Activated T-helper 17 cell treated with anti-CD3 and anti-CD28 coated beads, Interleukin-2, amount 50 U/mL, for 72 hours (primary cell): ENCODE measurements at regions not wholly inside any gene's neighbourhood (a gene's known extent, or its start where the extent isn't known, plus 50 kb on each side); places are given as distances from the start of the nearest gene placed in this dataset.
"Not testable (repeated sequence)": the region's sequence is repeated elsewhere in the genome, so short reads cannot be mapped to it uniquely, and the experiment has no call there.

Experiments used
- ATAC-seq: fragments of 150-1000 bp; cut with Tn5 transposase; replicated peaks from 2 replicates; pipeline ENCODE4 v1.10.0; 2021; ENCODE audit warnings: mild to moderate bottlenecking, moderate library complexity
- H3K27ac Mint-ChIP-seq: one replicate; pipeline ENCODE4 v1.8.0; 2022; ENCODE audit warnings: mixed read lengths
- H3K27me3 Mint-ChIP-seq: one replicate; pipeline ENCODE4 v1.8.0; 2022; ENCODE audit warnings: mixed read lengths
- H3K36me3 Mint-ChIP-seq: one replicate; pipeline ENCODE4 v1.8.0; 2022; ENCODE audit warnings: low read depth, mild to moderate bottlenecking, mixed read lengths
- H3K4me1 Mint-ChIP-seq: one replicate; pipeline ENCODE4 v1.8.0; 2022; ENCODE audit warnings: mixed read lengths
- H3K4me3 Mint-ChIP-seq: one replicate; pipeline ENCODE4 v1.8.0; 2022; ENCODE audit warnings: mild to moderate bottlenecking, mixed read lengths
- H3K9me3 Mint-ChIP-seq: one replicate; pipeline ENCODE4 v1.8.0; 2022; ENCODE audit warnings: mixed read lengths

DNA sequence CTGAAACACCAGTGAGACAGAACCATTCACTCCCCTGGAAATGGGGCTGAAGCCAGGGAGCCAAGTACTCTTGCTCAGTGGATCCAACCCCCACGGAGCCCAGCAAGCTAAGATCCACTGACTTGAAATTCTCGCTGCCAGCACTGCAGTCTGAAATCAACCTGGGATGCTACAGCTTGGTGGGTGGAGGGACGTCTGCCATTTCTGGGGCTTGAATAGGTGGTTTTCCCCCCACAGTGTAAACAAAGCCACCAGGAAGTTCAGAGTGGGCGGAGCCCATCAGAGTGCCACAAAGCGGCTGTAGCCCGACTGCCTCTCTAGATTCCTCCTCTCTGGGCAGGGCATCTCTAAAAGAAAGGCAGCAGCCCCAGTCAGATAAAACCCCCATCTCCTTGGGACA lies 292.8 kb downstream of the LNPK start:
- no peaks in the 10 kb centered on the region for H3K36me3 Mint-ChIP-seq

DNA sequence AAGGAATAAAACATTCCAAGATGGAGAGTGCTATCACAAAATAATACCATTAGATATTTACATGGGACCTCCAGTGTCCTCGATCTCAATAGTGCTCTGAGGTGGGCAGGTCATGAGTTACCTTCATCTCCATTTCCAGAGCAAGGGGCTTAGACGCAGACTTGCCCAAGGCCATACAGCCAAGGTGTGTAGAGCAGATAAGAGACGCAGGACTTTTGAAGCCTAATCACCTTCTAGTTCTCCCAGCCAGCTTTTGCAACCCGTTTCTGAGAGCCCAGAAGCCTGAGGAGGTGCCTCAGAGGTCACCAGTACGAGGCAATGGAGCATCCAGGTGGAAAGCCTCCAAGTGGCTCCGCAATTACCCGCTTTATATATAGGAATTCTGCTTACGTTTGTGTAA lies 294.7 kb downstream of the LNPK start:
- Mint-ChIP-seq H3K27ac (no peak overlapping the region), H3K36me3 (no peaks in the 10 kb centered on the region), H3K4me3 (no peak overlapping the region), H3K4me1 (no peaks in the 10 kb centered on the region), H3K9me3 (no peaks in the 10 kb centered on the region), H3K27me3 (peaks cover 26% of the 10 kb centered on the region)
- ATAC-seq, result no peak

More for the DNA sequence above, 292.8 kb downstream of the LNPK start:
- Mint-ChIP-seq H3K27me3 (peaks cover 28% of the 10 kb centered on the region), H3K4me1 (no peaks in the 10 kb centered on the region), H3K9me3 (no peaks in the 10 kb centered on the region), H3K27ac (no peak overlapping the region), H3K4me3 (no peak overlapping the region)
- no peak for ATAC-seq

DNA sequence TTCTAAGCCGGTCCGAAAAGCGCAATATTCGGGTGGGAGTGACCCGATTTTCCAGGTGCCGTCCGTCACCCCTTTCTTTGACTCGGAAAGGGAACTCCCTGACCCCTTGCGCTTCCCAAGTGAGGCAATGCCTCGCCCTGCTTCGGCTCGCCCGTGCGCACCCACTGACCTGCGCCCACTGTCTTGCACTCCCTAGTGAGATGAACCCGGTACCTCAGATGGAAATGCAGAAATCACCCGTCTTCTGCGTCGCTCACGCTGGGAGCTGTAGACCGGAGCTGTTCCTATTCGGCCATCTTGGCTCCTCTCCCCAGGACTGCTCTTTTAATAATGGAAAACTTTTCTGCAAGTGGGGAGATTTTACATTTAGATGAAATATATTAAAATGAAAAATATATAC lies 297.5 kb downstream of the LNPK start:
- H3K27ac Mint-ChIP-seq, result not testable (repeated sequence)
- peaks cover 15% of the 10 kb centered on the region for H3K27me3 Mint-ChIP-seq

DNA sequence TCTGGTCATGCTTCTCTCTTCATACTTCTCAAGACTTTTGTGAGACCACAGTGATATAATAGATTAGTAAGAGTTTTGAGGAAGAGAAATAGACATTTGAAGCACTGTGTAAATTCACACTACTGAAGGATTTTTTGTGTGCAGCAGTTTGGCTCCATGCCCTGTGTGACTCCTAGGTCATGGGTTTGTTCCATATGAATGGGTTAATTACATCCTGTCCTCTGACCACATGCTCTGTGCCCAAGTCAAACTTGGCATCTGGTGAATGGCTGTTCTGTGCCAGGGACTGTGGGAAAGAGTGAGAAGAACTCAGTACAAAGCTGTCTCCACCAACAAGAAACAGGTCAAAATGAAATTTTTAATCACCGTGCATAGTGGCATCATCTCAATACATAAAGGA lies 304.0 kb downstream of the LNPK start:
- Mint-ChIP-seq H3K4me3 (no peak overlapping the region), H3K27ac (no peak overlapping the region), H3K36me3 (no peaks in the 10 kb centered on the region), H3K4me1 (no peaks in the 10 kb centered on the region), H3K27me3 (peaks cover 29% of the 10 kb centered on the region), H3K9me3 (no peaks in the 10 kb centered on the region)
- no peak for ATAC-seq

More for the DNA sequence above, 297.5 kb downstream of the LNPK start:
- not testable (repeated sequence) for H3K9me3 Mint-ChIP-seq, ATAC-seq, H3K4me1 Mint-ChIP-seq, H3K4me3 Mint-ChIP-seq, H3K36me3 Mint-ChIP-seq

DNA sequence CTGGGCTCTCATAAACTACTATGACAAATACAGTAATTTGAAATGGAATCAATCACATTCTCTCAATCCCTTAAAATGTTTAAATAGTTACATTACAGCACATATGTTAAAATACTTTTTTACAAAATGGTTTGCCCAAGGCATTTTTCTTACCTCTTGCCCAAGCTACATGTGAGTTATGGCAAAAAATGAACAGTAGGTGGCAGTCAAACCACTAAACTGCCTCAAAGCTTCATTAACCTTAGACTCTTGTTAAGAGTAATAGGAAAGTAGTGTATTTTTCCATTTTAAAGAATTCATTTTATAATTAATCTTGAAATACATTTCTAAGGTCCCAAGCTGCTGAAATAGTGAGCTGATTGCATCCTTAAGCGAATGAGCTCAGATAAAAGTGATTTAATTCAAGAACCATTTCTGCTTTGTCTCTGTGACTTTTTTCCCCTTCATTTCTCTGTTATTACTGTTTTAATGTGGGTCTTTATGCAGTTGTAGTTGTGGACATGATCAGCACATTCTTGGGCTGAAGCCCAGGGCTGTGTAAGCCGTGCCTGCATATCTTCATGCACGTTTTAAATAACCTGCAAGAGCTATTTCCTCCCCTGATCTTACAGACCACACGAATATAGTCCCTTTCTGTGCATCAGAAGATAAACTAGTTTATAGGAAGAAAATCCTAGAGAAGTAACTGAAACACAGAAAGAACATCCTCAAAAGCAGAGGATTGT lies 311.8 kb downstream of the LNPK start:
- H3K36me3 Mint-ChIP-seq, result no peaks in the 10 kb centered on the region
- peaks cover 17% of the 10 kb centered on the region for H3K27me3 Mint-ChIP-seq
- no peak overlapping the region for H3K4me3 Mint-ChIP-seq
- H3K9me3 Mint-ChIP-seq, result no peaks in the 10 kb centered on the region
- H3K27ac Mint-ChIP-seq, result no peak overlapping the region
- H3K4me1 Mint-ChIP-seq, result no peaks in the 10 kb centered on the region
- no peak for ATAC-seq

DNA sequence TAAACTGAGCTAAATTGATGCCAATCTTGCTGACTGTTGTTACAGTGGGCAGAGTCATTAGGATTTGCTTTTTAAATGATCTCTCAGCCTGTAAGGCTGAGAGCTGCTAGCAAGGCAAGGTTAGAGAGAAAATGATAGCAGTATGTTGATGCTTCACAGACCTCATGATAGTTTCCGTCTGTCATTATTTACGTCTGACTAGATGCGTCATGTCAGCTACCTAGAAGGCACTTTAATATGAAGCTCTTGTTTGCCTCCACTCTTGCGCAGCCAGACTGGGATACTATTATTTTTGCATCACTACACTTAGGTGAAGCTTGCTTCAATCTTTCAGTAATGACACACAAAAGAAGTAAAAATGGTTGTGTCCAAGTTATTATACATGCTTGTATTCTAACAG lies 313.8 kb downstream of the LNPK start:
- Mint-ChIP-seq H3K27ac (no peak overlapping the region), H3K4me1 (no peaks in the 10 kb centered on the region), H3K9me3 (no peaks in the 10 kb centered on the region), H3K4me3 (no peak overlapping the region), H3K36me3 (no peaks in the 10 kb centered on the region), H3K27me3 (peaks cover 23% of the 10 kb centered on the region)
- no peak for ATAC-seq

DNA sequence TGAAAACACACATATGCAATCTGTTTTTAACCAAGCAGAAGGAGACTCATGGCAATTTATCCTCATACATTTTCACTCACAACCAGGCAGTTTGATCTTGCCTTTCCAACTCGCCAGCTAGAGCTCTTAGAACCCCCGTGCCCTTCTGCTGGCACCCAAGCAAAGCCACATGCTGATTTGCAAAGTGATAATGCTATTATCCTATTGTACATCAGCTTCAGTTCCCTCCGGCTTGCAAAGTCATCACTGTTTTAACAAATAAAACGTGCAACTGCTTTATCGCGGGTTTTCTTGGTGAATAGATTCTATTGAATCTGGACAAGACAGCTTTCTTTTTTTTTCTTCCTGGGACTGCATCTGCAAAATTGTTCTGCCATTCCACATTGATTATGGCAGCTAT lies 314.6 kb downstream of the LNPK start:
- Mint-ChIP-seq H3K4me3 (no peak overlapping the region), H3K36me3 (no peaks in the 10 kb centered on the region), H3K27me3 (peaks cover 23% of the 10 kb centered on the region), H3K27ac (no peak overlapping the region), H3K9me3 (no peaks in the 10 kb centered on the region), H3K4me1 (no peaks in the 10 kb centered on the region)
- ATAC-seq, result no peak

DNA sequence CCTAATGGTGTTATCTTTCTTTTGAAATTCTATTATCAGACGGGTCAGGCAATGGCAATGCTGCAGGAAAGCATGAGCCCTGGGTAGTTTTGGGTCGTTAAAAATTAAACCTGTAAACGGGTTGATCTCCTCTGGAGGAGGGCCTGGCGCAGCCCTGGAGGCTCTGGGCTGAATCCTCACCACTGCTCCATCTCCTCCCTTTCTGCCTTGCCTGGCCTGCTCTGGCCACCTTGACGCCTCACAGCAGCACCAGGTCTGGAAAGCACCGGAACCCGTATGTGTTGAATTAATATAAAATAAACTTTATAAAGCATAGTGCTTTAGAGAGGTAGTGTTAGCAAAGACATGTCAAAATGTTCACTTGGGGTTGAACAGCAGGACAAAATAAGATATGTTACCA lies 316.1 kb downstream of the LNPK start:
- Mint-ChIP-seq H3K4me1 (no peaks in the 10 kb centered on the region), H3K27me3 (peaks cover 21% of the 10 kb centered on the region), H3K27ac (no peak overlapping the region), H3K9me3 (no peaks in the 10 kb centered on the region), H3K4me3 (no peak overlapping the region), H3K36me3 (no peaks in the 10 kb centered on the region)
- no peak for ATAC-seq

DNA sequence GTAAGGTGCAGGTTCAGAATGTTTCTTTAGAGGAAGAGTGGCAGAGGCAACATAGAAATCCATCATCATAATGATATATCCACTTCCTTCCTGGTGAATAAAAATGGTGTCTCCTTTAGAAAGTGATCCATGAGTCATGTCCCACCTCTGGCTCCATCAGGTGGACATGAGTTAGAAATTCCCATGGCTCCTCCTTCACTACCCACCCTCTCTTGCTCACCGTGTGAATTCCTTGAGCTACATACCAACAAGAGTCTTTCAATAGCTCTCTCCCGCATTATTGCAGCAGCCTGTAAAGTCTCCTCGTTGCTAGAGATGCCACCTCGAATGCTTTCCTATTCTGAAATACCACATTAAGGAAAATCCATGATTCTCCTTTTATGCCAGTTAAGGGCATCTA lies 317.6 kb downstream of the LNPK start:
- Mint-ChIP-seq H3K4me1 (no peaks in the 10 kb centered on the region), H3K36me3 (no peaks in the 10 kb centered on the region), H3K9me3 (no peaks in the 10 kb centered on the region), H3K4me3 (no peak overlapping the region), H3K27ac (no peak overlapping the region), H3K27me3 (peaks cover 21% of the 10 kb centered on the region)
- ATAC-seq, result no peak

DNA sequence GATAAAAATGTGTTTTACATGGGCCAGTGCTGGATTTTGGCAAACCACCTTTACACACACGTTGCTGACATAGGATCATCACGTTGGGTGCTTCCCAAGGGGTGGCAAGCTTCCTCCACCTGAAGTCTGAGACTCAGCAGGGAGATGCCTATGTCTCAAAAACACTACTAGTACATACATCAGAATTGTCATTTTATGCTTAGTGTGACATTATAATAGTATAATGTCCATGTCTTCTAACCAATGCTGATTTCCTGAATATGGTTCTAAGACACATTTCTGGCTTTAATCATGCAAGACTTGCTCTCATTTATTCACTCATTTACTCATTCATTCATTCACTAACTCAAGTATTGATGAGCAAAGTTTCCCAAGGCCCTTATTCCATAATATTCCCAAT lies 322.3 kb downstream of the LNPK start:
- ATAC-seq, result no peak
- H3K27me3 Mint-ChIP-seq, result peaks cover 17% of the 10 kb centered on the region
- no peaks in the 10 kb centered on the region for H3K4me1 Mint-ChIP-seq

DNA sequence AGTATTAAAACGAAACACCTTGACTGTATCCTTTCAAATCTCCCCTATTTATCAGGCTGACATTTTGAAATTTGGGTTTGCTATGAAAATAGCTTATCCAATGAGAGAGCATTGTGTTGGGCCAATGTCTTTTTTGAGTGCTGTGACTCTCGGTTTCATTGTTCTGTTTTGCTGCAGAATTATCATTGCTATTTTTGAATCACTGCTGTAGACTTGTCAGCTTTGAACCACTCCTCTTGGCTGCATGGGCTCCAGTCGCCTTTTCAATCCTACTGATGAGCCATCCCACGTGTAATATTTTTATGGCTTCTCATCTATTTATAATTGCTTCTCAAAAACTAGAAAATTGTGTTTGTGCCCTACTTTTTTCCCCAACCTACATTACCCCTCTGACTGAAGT lies 322.8 kb downstream of the LNPK start:
- Mint-ChIP-seq H3K27ac (no peak overlapping the region), H3K36me3 (no peaks in the 10 kb centered on the region)

More for the DNA sequence above, 322.3 kb downstream of the LNPK start:
- Mint-ChIP-seq H3K4me3 (no peak overlapping the region), H3K27ac (no peak overlapping the region), H3K9me3 (no peaks in the 10 kb centered on the region), H3K36me3 (no peaks in the 10 kb centered on the region)

DNA sequence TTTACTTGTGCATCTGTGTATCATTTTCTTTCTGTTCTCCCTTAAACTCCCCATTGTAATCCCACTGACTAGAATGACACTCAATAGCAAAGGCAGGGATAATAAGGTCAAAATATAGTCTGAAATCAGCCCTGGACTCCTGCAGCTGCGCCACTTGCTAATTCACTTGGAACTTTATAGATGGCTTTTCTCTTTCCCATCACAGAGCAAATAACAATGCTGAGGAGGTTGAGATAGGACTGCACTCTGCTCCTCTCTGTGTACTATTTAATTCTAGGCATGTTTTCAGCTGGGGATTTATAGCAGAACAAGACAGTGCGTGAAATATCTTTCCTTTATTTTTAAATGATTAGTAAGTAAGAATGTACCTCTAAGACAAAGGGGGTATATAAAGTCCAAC lies 324.2 kb downstream of the LNPK start:
- H3K27me3 Mint-ChIP-seq, result peaks cover 11% of the 10 kb centered on the region
- H3K36me3 Mint-ChIP-seq, result no peaks in the 10 kb centered on the region
- no peaks in the 10 kb centered on the region for H3K9me3 Mint-ChIP-seq
- no peak for ATAC-seq
- no peak overlapping the region for H3K4me3 Mint-ChIP-seq
- H3K4me1 Mint-ChIP-seq, result no peaks in the 10 kb centered on the region
- no peak overlapping the region for H3K27ac Mint-ChIP-seq

More for the DNA sequence above, 322.8 kb downstream of the LNPK start:
- Mint-ChIP-seq H3K4me1 (no peaks in the 10 kb centered on the region), H3K9me3 (no peaks in the 10 kb centered on the region), H3K4me3 (no peak overlapping the region), H3K27me3 (peaks cover 17% of the 10 kb centered on the region)
- ATAC-seq, result no peak

DNA sequence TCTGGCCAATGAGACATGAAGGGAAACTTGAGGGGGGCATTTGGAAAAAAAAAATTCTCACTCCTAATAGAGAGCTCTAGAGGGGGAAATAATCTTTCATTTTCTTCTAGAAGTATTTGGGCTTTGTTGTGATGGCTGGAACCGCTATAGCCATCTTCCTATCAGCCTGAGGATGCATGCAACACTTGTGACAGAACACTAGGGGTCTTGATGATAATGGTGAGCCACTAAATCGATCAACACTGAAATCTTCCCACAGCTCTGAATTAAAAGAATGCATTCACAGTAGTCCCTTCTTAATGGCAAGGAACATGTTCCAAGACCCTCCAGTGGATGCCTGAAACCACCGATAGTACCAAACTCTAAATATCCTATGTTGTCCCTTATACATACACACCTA lies 325.3 kb downstream of the LNPK start:
- H3K9me3 Mint-ChIP-seq, result peaks cover 4% of the 10 kb centered on the region
- no peak for ATAC-seq
- H3K4me3 Mint-ChIP-seq, result no peak overlapping the region
- H3K27ac Mint-ChIP-seq, result no peak overlapping the region
- peaks cover 20% of the 10 kb centered on the region for H3K27me3 Mint-ChIP-seq
- no peaks in the 10 kb centered on the region for H3K36me3 Mint-ChIP-seq
- no peaks in the 10 kb centered on the region for H3K4me1 Mint-ChIP-seq

DNA sequence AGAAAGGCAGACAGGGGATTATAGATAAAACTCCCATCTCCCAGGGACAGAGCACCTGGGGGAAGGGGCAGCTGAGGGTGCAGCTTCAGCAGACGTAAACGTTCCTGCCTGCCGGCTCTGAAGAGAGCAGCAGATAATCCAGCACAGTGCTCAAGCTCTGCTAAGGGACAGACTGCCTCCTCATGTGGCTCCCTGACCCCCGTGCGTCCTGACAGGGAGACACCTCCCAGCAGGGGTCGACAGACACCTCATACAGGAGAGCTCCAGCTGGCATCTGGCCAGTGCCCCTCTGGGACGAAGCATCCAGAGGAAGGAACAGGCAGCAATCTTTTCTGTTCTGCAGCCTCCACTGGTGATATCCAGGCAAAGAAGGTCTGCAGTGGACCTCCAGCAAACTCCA lies 333.3 kb downstream of the LNPK start:
- ATAC-seq, H3K27ac Mint-ChIP-seq, H3K4me3 Mint-ChIP-seq, H3K9me3 Mint-ChIP-seq, H3K36me3 Mint-ChIP-seq, H3K4me1 Mint-ChIP-seq: not testable (repeated sequence)
- peaks cover 34% of the 10 kb centered on the region for H3K27me3 Mint-ChIP-seq

DNA sequence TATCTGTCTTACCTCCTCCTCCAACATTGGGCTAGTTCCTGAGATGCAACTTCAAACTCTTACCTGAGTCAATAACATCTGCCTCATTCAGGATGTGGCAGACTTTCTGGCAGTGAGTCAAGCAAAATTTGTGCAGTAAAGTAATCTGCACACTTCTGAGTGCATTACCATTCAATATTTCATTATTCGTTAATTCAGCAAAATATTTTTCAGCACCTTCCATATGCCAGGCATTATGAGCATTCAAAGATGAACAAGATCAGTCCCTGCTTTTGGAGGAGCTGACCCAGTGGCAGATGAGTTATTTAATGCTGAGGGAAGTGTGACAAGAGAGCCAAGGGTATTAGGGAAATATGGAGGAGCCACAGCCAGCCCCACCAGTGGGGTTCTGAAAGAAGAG lies 339.7 kb downstream of the LNPK start:
- H3K27me3 Mint-ChIP-seq, result peaks cover 13% of the 10 kb centered on the region

DNA sequence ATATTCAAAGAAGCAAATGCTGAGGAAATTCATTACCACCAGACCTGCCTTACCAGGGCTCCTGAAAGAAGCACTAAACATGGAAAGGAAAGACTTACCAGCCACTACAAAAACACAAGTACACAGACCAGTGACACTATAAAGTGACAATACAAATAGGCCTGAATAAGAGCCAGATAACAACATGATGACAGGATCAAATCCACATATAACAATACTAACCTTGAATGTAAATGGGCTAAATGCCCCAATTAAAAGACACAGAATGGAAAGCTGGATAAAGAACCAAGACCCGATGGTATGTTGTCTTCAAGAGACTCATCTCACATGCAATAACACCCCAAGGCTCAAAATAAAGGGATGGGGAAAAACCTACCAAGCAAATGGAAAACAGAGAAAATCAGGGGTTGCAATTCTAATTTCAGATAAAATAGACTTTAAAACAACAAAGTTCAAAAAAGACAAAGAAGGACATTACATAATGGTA lies 353.4 kb downstream of the LNPK start:
- H3K9me3 Mint-ChIP-seq, result no peaks in the 10 kb centered on the region
- no peaks in the 10 kb centered on the region for H3K36me3 Mint-ChIP-seq
- H3K27me3 Mint-ChIP-seq, result no peaks in the 10 kb centered on the region
- H3K4me3 Mint-ChIP-seq, result no peak overlapping the region
- H3K4me1 Mint-ChIP-seq, result no peaks in the 10 kb centered on the region
- no peak for ATAC-seq
- no peak overlapping the region for H3K27ac Mint-ChIP-seq

More for the DNA sequence above, 339.7 kb downstream of the LNPK start:
- Mint-ChIP-seq H3K27ac (no peak overlapping the region), H3K4me3 (no peak overlapping the region), H3K36me3 (no peaks in the 10 kb centered on the region), H3K4me1 (no peaks in the 10 kb centered on the region), H3K9me3 (no peaks in the 10 kb centered on the region)
- ATAC-seq, result no peak
